ENCODE measurements at regions not wholly inside any gene's neighbourhood (a gene's known extent, or its start where the extent isn't known, plus 50 kb on each side); places are given as distances from the start of the nearest gene placed in this dataset.

GRCh38 chr10:32156031-32156495, 99.8 kb upstream of the KIF5B start (continued):
- TF ChIP-seq, protein P1, sequence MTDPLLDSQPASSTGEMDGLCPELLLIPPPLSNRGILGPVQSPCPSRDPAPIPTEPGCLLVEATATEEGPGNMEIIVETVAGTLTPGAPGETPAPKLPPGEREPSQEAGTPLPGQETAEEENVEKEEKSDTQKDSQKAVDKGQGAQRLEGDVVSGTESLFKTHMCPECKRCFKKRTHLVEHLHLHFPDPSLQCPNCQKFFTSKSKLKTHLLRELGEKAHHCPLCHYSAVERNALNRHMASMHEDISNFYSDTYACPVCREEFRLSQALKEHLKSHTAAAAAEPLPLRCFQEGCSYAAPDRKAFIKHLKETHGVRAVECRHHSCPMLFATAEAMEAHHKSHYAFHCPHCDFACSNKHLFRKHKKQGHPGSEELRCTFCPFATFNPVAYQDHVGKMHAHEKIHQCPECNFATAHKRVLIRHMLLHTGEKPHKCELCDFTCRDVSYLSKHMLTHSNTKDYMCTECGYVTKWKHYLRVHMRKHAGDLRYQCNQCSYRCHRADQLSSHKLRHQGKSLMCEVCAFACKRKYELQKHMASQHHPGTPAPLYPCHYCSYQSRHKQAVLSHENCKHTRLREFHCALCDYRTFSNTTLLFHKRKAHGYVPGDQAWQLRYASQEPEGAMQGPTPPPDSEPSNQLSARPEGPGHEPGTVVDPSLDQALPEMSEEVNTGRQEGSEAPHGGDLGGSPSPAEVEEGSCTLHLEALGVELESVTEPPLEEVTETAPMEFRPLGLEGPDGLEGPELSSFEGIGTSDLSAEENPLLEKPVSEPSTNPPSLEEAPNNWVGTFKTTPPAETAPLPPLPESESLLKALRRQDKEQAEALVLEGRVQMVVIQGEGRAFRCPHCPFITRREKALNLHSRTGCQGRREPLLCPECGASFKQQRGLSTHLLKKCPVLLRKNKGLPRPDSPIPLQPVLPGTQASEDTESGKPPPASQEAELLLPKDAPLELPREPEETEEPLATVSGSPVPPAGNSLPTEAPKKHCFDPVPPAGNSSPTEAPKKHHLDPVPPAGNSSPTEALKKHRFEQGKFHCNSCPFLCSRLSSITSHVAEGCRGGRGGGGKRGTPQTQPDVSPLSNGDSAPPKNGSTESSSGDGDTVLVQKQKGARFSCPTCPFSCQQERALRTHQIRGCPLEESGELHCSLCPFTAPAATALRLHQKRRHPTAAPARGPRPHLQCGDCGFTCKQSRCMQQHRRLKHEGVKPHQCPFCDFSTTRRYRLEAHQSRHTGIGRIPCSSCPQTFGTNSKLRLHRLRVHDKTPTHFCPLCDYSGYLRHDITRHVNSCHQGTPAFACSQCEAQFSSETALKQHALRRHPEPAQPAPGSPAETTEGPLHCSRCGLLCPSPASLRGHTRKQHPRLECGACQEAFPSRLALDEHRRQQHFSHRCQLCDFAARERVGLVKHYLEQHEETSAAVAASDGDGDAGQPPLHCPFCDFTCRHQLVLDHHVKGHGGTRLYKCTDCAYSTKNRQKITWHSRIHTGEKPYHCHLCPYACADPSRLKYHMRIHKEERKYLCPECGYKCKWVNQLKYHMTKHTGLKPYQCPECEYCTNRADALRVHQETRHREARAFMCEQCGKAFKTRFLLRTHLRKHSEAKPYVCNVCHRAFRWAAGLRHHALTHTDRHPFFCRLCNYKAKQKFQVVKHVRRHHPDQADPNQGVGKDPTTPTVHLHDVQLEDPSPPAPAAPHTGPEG (CRISPR knock-in tag; IDR thresholded peaks at IDR 0.05): no peak
- TF ChIP-seq AHDC1 (CRISPR knock-in tag; IDR thresholded peaks at IDR 0.05; ENCODE audit: borderline replicate concordance) (no peak; the same call in 1 of the 2 replicates), ATRX (CRISPR knock-in tag; IDR thresholded peaks at IDR 0.05; ENCODE audit: borderline replicate concordance) (no peak), ARID2 (CRISPR knock-in tag; IDR thresholded peaks at IDR 0.05; ENCODE audit: borderline replicate concordance) (no peak), EP300 (IDR thresholded peaks at IDR 0.05; ENCODE audit: low read depth in 2 of 2, low read length in 2 of 2) (peak in 1 of 2 experiments; percentile 39; a peak in 2 of 4 replicates), EP300 (CRISPR knock-in tag; IDR thresholded peaks at IDR 0.05; ENCODE audit: borderline replicate concordance) (no peak), REXO4 (CRISPR knock-in tag; IDR thresholded peaks at IDR 0.05; ENCODE audit: borderline replicate concordance) (no peak), SRSF4 (IDR thresholded peaks at IDR 0.05; ENCODE audit: low read depth, low read length, poor library complexity, severe bottlenecking) (no peak), MXI1 (IDR thresholded peaks at IDR 0.05; ENCODE audit: borderline replicate concordance, low read depth, low read length) (no peak)
- TF ChIP-seq, protein P2, sequence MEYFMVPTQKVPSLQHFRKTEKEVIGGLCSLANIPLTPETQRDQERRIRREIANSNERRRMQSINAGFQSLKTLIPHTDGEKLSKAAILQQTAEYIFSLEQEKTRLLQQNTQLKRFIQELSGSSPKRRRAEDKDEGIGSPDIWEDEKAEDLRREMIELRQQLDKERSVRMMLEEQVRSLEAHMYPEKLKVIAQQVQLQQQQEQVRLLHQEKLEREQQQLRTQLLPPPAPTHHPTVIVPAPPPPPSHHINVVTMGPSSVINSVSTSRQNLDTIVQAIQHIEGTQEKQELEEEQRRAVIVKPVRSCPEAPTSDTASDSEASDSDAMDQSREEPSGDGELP (IDR thresholded peaks at IDR 0.05; ENCODE audit: borderline replicate concordance, low read depth): 0 out of 2 replicates have a peak, but pooled peaks have one; percentile 23
- TF ChIP-seq, protein P3, sequence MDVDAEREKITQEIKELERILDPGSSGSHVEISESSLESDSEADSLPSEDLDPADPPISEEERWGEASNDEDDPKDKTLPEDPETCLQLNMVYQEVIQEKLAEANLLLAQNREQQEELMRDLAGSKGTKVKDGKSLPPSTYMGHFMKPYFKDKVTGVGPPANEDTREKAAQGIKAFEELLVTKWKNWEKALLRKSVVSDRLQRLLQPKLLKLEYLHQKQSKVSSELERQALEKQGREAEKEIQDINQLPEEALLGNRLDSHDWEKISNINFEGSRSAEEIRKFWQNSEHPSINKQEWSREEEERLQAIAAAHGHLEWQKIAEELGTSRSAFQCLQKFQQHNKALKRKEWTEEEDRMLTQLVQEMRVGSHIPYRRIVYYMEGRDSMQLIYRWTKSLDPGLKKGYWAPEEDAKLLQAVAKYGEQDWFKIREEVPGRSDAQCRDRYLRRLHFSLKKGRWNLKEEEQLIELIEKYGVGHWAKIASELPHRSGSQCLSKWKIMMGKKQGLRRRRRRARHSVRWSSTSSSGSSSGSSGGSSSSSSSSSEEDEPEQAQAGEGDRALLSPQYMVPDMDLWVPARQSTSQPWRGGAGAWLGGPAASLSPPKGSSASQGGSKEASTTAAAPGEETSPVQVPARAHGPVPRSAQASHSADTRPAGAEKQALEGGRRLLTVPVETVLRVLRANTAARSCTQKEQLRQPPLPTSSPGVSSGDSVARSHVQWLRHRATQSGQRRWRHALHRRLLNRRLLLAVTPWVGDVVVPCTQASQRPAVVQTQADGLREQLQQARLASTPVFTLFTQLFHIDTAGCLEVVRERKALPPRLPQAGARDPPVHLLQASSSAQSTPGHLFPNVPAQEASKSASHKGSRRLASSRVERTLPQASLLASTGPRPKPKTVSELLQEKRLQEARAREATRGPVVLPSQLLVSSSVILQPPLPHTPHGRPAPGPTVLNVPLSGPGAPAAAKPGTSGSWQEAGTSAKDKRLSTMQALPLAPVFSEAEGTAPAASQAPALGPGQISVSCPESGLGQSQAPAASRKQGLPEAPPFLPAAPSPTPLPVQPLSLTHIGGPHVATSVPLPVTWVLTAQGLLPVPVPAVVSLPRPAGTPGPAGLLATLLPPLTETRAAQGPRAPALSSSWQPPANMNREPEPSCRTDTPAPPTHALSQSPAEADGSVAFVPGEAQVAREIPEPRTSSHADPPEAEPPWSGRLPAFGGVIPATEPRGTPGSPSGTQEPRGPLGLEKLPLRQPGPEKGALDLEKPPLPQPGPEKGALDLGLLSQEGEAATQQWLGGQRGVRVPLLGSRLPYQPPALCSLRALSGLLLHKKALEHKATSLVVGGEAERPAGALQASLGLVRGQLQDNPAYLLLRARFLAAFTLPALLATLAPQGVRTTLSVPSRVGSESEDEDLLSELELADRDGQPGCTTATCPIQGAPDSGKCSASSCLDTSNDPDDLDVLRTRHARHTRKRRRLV (CRISPR knock-in tag; IDR thresholded peaks at IDR 0.05): no peak
